Fibroblast of peridontal ligament (primary cell): ENCODE measurements at regions not wholly inside any gene's neighbourhood (a gene's known extent, or its start where the extent isn't known, plus 50 kb on each side); places are given as distances from the start of the nearest gene placed in this dataset.
"Not testable (repeated sequence)": the region's sequence is repeated elsewhere in the genome, so short reads cannot be mapped to it uniquely, and the experiment has no call there.

Experiments used
- DNase-seq: peaks from one replicate; pipeline ENCODE4 v3.0.0-alpha.2; 2010; ENCODE audit errors: extremely low read depth

- not testable (repeated sequence) for DNase-seq
These were observed 1046.2 kb downstream of the STPG2 start for GRCh38 chr4:97097036-97097435.

- DNase-seq = not testable (repeated sequence)
These were observed 1042.1 kb downstream of the STPG2 start for GRCh38 chr4:97101171-97101570.

GRCh38 chr4:97103252-97103651 lies 1040.0 kb downstream of the STPG2 start:
- no peak for DNase-seq

GRCh38 chr4:97104006-97104405 lies 1039.3 kb downstream of the STPG2 start:
- DNase-seq = no peak

- no peak for DNase-seq
These were observed 1038.6 kb downstream of the STPG2 start for GRCh38 chr4:97104666-97105065.

- no peak for DNase-seq
These were observed 1037.8 kb downstream of the STPG2 start for GRCh38 chr4:97105347-97106099.

GRCh38 chr4:97106161-97106560 lies 1037.1 kb downstream of the STPG2 start:
- DNase-seq = no peak

- no peak for DNase-seq
These were observed 1032.8 kb downstream of the STPG2 start for GRCh38 chr4:97110506-97110905.

- DNase-seq = no peak
These were observed 1026.8 kb downstream of the STPG2 start for GRCh38 chr4:97116511-97116910.

- DNase-seq = no peak
These were observed 1021.8 kb downstream of the STPG2 start for GRCh38 chr4:97121493-97121892.

GRCh38 chr4:97123573-97123972 lies 1019.7 kb downstream of the STPG2 start:
- DNase-seq = no peak

GRCh38 chr4:97132435-97132834 lies 1010.8 kb downstream of the STPG2 start:
- DNase-seq = no peak

GRCh38 chr4:97134456-97134855 lies 1008.8 kb downstream of the STPG2 start:
- DNase-seq = no peak

GRCh38 chr4:97139791-97140190 lies 1003.5 kb downstream of the STPG2 start:
- no peak for DNase-seq

- no peak for DNase-seq
These were observed 1002.7 kb downstream of the STPG2 start for GRCh38 chr4:97140545-97140944.

GRCh38 chr4:97141332-97141731 lies 1001.9 kb downstream of the STPG2 start:
- DNase-seq = not testable (repeated sequence)

- DNase-seq = no peak
These were observed 1000.9 kb downstream of the STPG2 start for GRCh38 chr4:97142410-97142809.

- DNase-seq = no peak
These were observed 1000.4 kb downstream of the STPG2 start for GRCh38 chr4:97142893-97143292.

- DNase-seq = no peak
These were observed 999.1 kb downstream of the STPG2 start for GRCh38 chr4:97144199-97144598.

- DNase-seq = no peak
These were observed 992.3 kb downstream of the STPG2 start for GRCh38 chr4:97150966-97151365.

GRCh38 chr4:97152149-97152548 lies 991.1 kb downstream of the STPG2 start:
- no peak for DNase-seq

- no peak for DNase-seq
These were observed 990.2 kb downstream of the STPG2 start for GRCh38 chr4:97153042-97153441.

- DNase-seq = no peak
These were observed 983.7 kb downstream of the STPG2 start for GRCh38 chr4:97159625-97160024.

- DNase-seq = no peak
These were observed 958.0 kb downstream of the STPG2 start for GRCh38 chr4:97185233-97185632.
